G401 (cell line): ENCODE measurements at regions not wholly inside any gene's neighbourhood (a gene's known extent, or its start where the extent isn't known, plus 50 kb on each side); places are given as distances from the start of the nearest gene placed in this dataset.
"Not testable (repeated sequence)": the region's sequence is repeated elsewhere in the genome, so short reads cannot be mapped to it uniquely, and the experiment has no call there.

Experiments used
- DNase-seq: peaks from one replicate; pipeline ENCODE4 v3.0.0-alpha.2; 2015; ENCODE audit warnings: low spot score
- in situ Hi-C: cut with HindIII; loops from 2 replicates; pipeline ENCODE4 v1.10.0; 2016; ENCODE audit warnings: low sequenced_read_pairs, mixed read lengths

DNA sequence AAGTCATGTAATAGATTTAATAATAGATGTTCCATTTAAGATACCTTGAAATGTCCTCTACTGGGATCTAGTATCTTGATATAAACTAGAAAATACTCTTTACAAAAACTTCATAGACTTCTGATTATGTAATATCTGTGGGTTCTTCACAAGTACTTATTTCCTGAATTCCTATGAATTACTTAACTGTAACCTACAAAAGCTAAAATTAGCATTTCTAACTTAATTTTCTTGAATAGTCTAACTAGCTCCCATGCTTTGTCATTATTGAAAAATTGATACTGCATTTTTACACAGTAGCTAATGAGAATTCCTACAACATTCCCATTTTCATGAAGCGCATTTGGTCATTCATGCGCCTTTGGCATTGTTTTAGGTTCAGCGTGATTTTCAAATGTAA, 1828.2 kb downstream of the MAT2B start:
- in situ Hi-C loops: no loop called here
- DNase-seq: no peak

DNA sequence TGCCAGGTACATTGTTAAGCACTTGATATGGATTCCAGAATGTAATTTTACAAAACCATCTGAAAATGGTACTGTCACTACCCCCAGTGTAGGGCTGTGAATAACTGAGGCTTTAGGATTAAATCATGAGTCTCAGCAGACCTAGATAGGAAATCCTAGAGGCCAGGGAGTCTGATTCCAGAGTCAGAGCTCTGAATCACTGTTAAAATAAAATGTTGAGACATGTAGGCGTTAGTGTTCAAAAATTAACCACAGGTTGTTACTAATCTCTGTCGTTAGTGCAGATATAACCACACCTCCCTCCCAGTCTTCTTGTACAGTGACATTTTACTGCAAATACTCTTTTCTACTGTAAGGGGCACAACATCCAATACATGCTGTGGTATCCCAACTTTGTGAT, 1828.8 kb downstream of the MAT2B start:
- DNase-seq: no peak
- in situ Hi-C loops: no loop called here

DNA sequence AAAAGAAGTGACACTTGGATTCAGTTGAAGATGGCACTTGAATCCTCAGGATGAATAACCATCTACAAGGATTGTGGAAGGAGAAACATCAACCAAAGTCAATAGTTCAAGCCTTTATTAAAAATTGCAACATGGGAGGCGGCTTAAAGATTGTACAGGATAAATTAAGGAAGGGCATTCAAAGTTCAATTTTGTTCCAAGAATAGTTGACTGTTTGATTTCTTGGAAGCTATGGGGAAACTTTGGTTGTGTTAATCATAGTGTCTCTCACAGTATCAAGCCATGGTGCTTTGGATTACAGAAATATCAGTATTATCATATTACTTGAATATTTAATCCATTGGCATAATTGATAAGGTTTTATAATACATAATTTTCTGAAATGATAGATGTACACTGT, 1844.3 kb downstream of the MAT2B start:
- in situ Hi-C loops: no loop called here
- DNase-seq: no peak

DNA sequence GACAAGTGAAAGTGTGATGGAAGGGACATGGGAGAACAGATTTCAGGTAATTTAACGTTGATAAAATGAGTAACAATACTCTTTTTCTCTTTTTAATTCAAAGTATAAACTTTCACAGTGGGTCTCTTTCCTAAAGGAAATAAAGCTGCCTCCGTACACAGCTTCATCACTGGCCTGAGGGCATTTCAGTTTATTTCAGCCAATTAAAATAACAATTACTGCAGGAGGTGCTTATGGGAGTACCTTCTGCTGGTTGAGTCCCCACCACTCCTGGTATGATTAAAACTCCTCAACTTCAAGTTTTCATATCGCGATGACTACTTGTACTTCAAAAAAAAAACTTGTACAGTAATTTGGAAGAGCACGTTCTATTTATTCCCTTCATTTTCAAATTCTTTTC, 1845.9 kb downstream of the MAT2B start:
- in situ Hi-C loops: no loop called here
- DNase-seq: no peak

DNA sequence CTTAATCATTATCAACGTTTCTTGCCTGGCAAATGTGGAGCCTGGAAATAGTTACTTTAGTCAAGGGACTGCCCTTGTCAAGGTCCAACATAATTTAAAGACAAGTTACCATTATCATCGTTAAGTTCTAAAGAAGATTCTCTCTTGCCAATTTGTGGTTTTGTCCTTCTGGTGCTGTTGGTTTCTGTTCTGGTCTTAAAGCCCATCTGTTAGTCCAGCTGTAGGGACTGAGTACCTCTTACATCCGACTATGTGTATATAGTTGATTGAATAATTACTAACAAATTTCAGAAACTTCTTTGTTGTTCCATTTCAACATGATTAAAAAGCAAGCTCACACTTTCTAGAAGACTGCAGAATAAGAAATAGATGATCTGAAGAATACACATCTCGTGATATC, 1854.9 kb downstream of the MAT2B start:
- in situ Hi-C loops: no loop called here
- DNase-seq: no peak

DNA sequence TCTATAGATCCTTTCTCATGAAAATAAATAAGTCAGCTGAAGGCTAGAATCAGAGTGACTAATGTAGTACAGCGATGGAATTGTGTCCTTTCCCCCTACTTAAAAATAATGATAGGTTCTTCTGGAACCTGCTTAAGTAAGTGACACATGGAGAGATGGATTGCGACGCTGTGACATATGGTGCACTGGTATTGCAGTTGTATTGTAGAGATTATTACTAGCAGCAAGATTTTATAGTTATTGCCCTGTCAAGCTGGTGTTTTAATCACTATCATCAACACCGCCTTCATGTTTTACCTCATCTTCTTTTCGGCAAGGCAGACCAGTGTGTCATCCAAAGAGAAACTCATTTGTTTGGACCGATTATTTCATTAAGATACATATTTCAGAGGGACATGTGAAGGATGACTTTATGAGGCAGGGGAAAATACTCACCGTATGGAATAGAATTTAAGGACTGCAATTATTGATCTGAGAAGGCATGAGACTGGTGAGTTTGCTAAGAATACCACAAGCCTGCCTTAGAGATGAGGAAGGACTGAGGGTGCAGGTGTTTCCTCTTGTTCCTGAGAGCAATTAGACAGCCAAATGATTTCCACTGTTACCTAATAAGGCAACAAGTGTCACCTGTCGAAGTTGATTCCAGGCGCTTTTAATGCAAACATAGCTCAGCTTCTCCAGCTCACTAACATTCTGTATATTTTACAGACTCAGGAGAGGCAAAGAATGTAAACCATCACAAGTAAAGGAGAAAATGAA, 1855.5 kb downstream of the MAT2B start:
- in situ Hi-C loops: no loop called here
- DNase-seq: no peak

DNA sequence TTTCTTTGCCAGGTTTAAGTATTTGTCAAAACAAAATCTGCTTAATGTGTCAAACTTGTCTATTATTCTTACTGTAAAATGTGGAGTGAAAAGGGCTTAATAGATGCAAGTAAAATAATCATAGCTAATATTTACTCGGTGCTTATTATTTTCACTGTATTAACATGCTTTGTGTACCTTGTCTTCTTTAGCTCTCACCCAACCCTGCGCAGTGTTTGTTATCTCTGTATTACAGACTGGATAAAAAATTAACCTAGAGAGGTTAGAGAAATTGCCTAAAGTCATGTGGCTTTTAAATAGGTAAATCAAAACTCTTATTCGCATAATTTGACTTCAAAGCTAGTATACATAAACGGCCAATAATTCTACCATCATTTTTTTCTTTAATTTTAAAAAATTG, 1864.8 kb downstream of the MAT2B start:
- no peak for DNase-seq
- in situ Hi-C loops: no loop called here

DNA sequence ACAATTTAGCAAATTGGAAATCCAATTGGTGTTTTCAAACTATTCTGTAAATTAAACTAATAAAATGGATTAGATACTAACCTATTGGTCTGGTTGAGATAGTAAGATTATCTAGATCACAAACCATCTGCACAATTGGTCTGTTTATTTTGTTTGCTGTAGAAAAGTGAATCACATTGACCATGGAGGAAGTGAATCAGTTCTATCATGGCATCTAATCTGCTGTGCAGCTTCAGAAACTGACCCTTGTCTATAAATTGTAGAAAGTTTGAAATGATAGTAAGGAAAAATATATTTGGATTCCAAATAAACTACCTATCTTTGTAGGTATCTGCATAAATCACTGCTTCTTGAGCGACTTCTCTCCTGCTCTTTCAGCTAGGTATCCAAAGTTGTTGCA, 1865.4 kb downstream of the MAT2B start:
- no peak for DNase-seq
- in situ Hi-C loops: no loop called here

DNA sequence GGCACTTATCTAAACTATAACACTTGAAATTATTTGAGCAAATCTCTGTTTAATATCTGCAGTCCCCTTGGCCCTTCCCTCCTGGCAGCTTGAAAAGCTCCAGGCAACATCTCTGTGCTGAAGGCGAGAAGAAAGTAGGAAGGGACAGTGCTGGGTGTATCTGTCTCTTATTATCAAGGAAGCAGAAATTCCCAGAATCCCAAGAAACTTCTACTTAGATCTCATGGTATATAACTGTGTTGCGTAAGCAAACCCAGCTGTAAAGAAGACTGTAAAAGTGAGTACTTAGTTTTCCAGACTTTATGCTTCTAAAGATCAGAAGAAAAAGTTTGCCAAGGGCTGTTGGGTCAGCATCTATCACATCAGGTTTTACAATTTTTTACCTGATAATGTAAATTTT, 1869.8 kb downstream of the MAT2B start:
- DNase-seq: no peak
- in situ Hi-C loops: no loop called here

DNA sequence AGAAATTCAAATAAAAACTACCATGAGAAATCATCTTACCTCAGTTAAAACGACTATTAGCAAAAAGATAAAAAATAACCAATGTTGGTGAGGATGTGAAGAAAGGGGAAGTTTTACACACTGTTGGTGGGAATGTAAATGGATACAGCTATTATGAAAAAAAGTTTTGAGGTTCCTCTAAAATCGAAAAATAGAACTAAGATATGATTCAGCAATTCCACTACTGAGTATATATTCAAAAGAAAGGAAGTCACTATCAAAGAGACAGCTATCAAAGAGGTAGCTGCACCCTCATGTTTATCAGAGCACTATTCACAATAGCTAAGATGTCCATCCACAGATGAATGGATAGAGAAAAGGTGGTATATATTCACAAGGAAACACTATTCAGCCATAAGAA, 1888.4 kb downstream of the MAT2B start:
- no peak for DNase-seq
- in situ Hi-C loops: no loop called here

DNA sequence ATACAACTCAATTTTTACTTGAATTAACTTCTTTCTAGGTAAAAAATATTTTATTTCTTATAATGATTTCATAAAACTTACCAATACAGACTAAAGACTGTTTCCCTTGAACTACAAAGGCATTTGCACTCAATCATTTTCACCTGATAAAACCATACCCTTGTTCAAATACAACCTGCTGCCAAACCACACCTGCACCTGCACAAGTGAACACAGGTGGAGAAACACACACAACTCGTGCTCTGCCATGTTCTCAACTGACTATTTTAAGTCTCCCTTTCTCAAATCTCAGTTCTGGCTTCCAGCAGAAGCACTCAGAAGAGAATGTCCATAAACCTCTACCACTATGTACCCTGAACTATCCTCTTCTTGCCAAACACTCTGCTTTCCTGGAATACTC, 1892.1 kb downstream of the MAT2B start:
- no peak for DNase-seq
- in situ Hi-C loops: no loop called here

DNA sequence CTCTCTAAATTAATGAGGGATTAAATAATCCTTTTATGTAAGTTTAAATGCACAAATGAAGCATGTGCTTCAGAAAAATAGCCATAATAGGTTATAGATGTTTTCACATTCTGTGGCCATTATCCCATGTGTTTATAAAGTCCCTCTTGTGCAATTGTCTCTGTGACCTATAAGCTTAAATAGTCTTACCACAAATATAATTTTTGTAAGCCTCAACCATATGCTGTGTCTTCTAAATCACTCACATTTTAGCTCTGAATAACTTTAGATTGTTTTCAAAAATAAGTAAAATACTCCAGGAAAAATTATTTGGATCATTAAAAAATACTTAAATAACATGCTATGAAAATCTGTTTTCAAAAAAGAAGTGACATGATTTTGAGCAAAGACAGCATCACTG, 1894.7 kb downstream of the MAT2B start:
- no peak for DNase-seq
- in situ Hi-C loops: no loop called here

DNA sequence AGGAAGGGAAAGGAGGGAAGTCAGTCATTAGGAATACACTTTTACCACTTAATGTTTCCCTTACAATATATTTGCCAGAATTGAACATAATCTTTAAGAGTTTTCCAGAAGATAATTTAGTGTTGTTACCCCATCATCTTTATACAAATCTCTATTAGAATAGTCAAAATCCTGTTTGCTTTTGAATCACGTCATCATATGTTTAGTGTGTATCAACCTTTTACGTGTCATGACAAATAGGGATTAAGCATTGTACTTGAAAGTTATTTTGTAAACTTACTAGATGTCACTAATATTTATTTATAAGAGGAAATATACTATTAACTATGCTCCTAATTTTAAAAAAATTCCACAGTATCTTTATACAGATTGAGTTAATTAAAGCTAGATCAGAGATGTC, 1899.5 kb downstream of the MAT2B start:
- DNase-seq: no peak
- in situ Hi-C loops: no loop called here

DNA sequence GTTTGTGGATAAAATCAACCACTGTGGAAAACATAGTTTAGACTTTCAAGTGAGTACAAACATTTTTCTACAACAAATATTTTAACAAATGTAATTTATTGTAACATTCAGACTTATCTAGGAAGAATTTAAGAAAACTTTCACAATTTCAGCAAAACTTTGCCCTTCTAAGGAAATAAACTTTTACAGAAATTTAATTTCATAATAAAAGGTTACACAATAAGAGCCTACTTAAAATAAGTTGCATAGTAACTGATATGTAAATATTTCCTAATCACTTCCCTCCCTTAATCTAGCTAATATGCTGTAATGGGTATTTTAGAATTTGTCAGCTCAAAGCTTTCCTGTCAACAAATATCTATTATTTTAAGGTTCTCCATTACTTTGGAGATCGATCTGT, 1899.9 kb downstream of the MAT2B start:
- in situ Hi-C loops: no loop called here
- DNase-seq: no peak

DNA sequence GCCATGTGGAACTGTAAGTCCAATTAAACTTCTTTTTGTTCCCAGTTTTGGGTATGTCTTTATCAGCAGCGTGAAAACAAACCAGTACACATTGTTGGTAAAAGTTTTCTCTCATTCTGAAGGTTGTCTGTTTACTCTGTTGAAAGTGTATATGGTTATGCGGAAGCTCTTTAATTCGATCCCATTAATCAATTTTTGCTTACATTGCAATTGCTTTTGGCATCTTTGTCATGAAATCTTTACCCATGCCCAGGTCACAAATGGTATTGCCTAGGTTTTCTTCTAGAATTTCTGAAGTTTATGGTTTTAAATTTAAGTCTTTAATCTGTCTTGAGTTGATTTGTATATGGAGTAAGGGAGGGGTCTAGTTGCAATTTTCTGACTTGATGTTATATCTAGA, 1901.9 kb downstream of the MAT2B start:
- no peak for DNase-seq
- in situ Hi-C loops: no loop called here

DNA sequence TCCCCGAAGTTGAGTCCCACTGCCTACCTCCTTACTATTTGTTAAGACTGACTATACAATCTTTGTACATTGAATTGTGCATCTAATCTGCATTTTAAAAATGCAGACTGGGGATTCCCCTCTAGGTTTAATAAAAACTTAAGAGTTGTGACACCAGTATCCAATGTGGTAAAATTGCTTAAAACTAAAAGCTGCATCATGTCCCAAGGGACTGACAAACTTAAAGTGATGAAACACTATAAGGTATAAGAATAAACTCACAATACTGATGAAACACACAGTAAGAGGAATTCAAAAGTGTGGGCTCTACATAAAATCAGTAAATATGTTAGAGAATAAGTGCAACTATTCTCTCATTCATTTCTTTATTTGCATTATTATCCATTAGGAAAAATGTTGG, 1905.1 kb downstream of the MAT2B start:
- DNase-seq: no peak
- in situ Hi-C loops: no loop called here

DNA sequence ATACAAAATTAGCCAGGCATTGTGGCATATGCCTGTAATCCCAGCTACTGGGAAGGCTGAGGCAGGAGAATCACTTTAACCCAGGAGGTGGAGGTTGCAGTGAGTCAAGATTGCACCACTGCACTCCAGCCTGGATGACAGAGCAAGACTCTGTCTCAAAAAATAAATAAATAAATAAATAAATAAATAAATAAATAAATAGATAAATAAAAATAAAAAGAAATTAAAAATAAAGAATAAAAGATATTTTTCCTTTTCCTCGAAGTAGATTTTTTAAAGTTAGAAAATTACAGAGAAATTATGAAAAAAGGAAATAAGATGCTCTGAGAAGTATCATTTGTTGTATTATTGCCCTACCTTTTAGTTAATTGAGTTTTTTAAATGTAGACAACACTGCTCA, 1906.1 kb downstream of the MAT2B start:
- DNase-seq, in situ Hi-C loops: not testable (repeated sequence)

DNA sequence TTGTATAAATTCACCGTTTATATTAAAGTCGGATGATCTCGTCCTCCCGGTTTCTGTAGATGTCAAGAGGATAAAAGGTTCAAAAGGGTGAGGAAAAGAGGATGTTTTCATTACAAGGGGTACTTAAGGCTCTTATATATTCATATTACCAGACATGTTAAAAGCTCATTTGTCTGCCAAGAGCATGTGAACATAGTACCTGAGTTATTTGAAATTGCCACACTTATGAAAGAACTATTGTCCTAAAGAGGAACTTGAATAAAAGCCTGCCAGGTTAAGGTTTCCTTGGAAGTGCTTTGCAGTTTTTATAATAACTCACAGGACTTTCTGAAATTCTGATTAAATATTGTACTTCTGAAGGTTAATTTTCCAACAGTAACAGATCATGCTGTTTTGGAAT, 1915.1 kb downstream of the MAT2B start:
- DNase-seq: no peak
- in situ Hi-C loops: no loop called here

DNA sequence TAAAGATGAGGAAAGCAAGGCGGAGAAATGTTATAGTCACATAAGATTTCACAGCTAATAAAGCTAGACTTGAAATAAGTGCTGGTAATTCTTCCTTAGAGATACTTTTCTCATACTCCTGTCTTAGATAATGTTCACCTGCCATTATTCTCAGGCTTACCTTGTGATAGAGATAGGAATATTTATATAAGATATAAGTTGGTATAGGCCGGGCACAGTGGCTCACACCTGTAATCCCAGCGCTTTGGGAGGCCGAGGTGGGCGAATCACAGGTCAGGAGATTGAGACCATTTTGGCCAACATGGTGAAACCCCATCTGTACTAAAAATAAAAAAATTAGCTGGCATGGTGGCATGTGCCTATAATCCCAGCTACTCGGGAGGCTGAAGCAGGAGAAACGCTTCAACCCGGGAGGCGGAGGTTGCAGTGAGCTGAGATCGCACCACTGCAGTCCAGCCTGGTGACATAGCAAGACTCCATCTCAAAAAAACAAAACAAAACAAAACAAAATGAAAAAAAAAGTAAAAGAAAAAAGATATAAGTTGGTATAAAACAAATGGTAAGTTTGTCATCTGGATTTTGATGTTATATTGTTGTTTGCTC, 1918.4 kb downstream of the MAT2B start:
- in situ Hi-C loops: no loop called here
- no peak for DNase-seq

DNA sequence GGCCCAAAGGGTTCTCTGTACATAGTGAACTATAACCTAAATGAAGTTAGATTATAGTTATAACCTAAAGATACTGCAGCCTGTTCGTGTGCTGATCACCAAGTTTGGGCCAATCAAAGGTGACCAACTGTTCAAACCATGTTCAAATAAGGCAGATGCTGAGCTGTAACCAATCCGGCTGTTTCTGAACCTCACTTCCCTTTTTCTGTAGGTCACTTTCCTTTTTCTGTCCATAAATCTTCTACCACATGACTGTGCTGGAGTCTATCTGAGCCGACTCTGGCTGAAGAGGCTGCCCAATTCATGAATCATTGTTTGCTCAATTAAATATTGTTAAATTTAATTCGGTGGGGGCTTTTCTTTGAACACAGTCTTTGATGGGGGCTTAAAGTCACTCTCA, 1920.2 kb downstream of the MAT2B start:
- no peak for DNase-seq
- in situ Hi-C loops: no loop called here

DNA sequence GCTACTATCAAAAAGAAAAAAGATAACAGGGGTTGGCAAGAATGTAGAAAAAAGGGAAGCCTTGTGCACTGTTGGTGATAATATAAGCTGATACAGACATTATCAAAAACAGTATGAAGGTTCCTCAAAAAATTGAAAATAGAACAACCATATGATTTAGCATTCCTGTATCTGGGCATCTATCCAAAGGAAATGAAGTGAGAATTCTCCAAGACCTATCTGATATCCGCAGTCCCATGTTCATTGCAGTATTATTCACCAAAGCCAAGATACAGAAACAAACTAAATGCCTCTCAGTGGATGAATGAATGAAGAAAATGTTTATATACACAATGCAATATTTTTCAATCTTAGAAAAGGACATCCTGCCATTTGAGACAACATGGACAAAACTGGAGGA, 1943.3 kb downstream of the MAT2B start:
- in situ Hi-C loops: no loop called here
- no peak for DNase-seq
